ENCODE measurements at regions not wholly inside any gene's neighbourhood (a gene's known extent, or its start where the extent isn't known, plus 50 kb on each side); places are given as distances from the start of the nearest gene placed in this dataset.
A peak's percentile ranks its signal among the peaks of the same experiment; 100 is the strongest.
"Not testable (repeated sequence)": the region's sequence is repeated elsewhere in the genome, so short reads cannot be mapped to it uniquely, and the experiment has no call there.

- DNase-seq = no peak
Observed at GRCh38 chr14:76264384-76264783, 111.6 kb upstream of the ESRRB start.

GRCh38 chr14:76267322-76268046, 108.5 kb upstream of the ESRRB start:
- DNase-seq = peak; percentile 8

- DNase-seq = no peak
Observed at GRCh38 chr14:76268047-76268431, 107.9 kb upstream of the ESRRB start.

GRCh38 chr14:76268700-76269099, 107.2 kb upstream of the ESRRB start:
- no peak for DNase-seq

GRCh38 chr14:76271041-76271755, 104.7 kb upstream of the ESRRB start:
- DNase-seq = no peak

GRCh38 chr14:76272349-76272748, 103.6 kb upstream of the ESRRB start:
- DNase-seq = no peak

GRCh38 chr14:76272774-76273173, 103.2 kb upstream of the ESRRB start:
- DNase-seq = no peak

- DNase-seq = no peak
Observed at GRCh38 chr14:76273346-76273745, 102.6 kb upstream of the ESRRB start.

GRCh38 chr14:76274324-76274723, 101.6 kb upstream of the ESRRB start:
- DNase-seq = no peak

- no peak for DNase-seq
Observed at GRCh38 chr14:76277586-76278130, 98.3 kb upstream of the ESRRB start.

- no peak for DNase-seq
Observed at GRCh38 chr14:76280221-76280620, 95.7 kb upstream of the ESRRB start.

- no peak for DNase-seq
Observed at GRCh38 chr14:76282581-76282980, 93.4 kb upstream of the ESRRB start.

- no peak for DNase-seq
Observed at GRCh38 chr14:76287063-76287462, 88.9 kb upstream of the ESRRB start.

- no peak for DNase-seq
Observed at GRCh38 chr14:76289276-76289675, 86.7 kb upstream of the ESRRB start.

- no peak for DNase-seq
Observed at GRCh38 chr14:76292561-76292960, 83.4 kb upstream of the ESRRB start.

- no peak for DNase-seq
Observed at GRCh38 chr14:76293221-76293620, 82.7 kb upstream of the ESRRB start.

- no peak for DNase-seq
Observed at GRCh38 chr14:76293923-76294322, 82.0 kb upstream of the ESRRB start.

- DNase-seq = no peak
Observed at GRCh38 chr14:76294876-76295275, 81.1 kb upstream of the ESRRB start.

GRCh38 chr14:76298896-76299295, 77.0 kb upstream of the ESRRB start:
- no peak for DNase-seq

GRCh38 chr14:76303188-76303587, 72.7 kb upstream of the ESRRB start:
- not testable (repeated sequence) for DNase-seq

GRCh38 chr14:76304536-76305267, 71.2 kb upstream of the ESRRB start:
- no peak for DNase-seq

- no peak for DNase-seq
Observed at GRCh38 chr14:76305268-76305826, 70.6 kb upstream of the ESRRB start.

- no peak for DNase-seq
Observed at GRCh38 chr14:76306131-76306530, 69.8 kb upstream of the ESRRB start.

Data from fibroblast of skin of right quadriceps (primary cell).